ENCODE measurements at regions not wholly inside any gene's neighbourhood (a gene's known extent, or its start where the extent isn't known, plus 50 kb on each side); places are given as distances from the start of the nearest gene placed in this dataset.
"Not testable (repeated sequence)": the region's sequence is repeated elsewhere in the genome, so short reads cannot be mapped to it uniquely, and the experiment has no call there.

GRCh38 chr9:26516773-26517343 is 375.7 kb downstream of the CAAP1 start:
- H3K27me3 ChIP-seq (ENCODE audit: control insufficient read depth in 1 of 2, insufficient read depth in 2 of 2, low read length in 2 of 2): no peaks in the 10 kb centered on the region
- no peaks in the 10 kb centered on the region for H3K4me1 ChIP-seq (ENCODE audit: insufficient read depth, low read length)
- no peak overlapping the region for H3K9ac ChIP-seq (ENCODE audit: low read length)
- no peak overlapping the region for H3K4me3 ChIP-seq (ENCODE audit: low read depth in 1 of 2, low read length in 2 of 2)
- no peaks in the 10 kb centered on the region for H3K9me3 ChIP-seq (ENCODE audit: low read length)
- no peak overlapping the region for H3K27ac ChIP-seq (ENCODE audit: low read depth, low read length)
- no peaks in the 10 kb centered on the region for H3K36me3 ChIP-seq (ENCODE audit: insufficient read depth, low read length)

DNA sequence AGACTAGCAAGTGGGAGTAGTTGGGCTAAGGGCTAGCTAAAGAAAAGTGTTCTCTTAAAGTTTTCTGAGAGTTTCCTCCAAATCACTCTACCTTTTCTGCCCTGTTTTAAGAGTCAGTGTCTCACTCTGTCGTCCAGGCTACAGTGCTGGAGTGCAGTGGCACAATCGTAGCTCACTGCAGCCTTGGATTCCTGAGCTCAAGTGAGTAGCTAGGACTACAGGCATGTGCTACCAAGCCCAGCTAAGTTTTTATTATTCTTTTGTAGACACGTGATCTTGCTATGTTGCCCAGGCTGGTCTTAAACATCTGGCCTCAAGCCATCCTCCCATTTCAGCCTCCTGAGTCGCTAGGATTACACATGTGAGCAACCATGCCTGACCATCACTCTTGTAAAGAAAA is 378.9 kb downstream of the CAAP1 start:
- Histone ChIP-seq H3K4me3 (ENCODE audit: low read depth in 1 of 2, low read length in 2 of 2) (no peak overlapping the region), H3K27ac (ENCODE audit: low read depth, low read length) (no peak overlapping the region), H3K27me3 (ENCODE audit: control insufficient read depth in 1 of 2, insufficient read depth in 2 of 2, low read length in 2 of 2) (no peaks in the 10 kb centered on the region), H3K9me3 (ENCODE audit: low read length) (no peaks in the 10 kb centered on the region), H3K36me3 (ENCODE audit: insufficient read depth, low read length) (no peaks in the 10 kb centered on the region), H3K4me1 (ENCODE audit: insufficient read depth, low read length) (no peaks in the 10 kb centered on the region), H3K9ac (ENCODE audit: low read length) (no peak overlapping the region)

DNA sequence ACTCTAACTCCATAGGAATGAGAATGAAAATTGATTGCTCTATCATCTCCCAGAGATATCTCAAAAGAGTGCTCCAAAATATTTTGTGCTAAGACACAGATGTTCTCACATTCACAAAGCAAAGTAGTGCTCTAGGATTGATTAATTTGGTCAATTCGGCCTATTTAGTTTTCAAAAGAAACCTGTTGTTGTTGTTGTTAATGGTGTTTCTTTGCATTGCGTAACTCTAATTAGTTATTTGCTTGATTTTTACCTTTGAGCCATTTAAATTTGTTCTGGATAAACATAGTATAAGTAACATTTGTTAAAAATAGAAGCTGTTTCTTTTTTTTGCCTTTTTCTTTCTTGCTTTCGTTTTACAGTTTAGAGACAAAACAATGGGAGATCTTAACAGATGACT is 382.5 kb downstream of the CAAP1 start:
- Histone ChIP-seq H3K27me3 (ENCODE audit: control insufficient read depth in 1 of 2, insufficient read depth in 2 of 2, low read length in 2 of 2) (no peaks in the 10 kb centered on the region), H3K4me1 (ENCODE audit: insufficient read depth, low read length) (no peaks in the 10 kb centered on the region), H3K9ac (ENCODE audit: low read length) (no peak overlapping the region), H3K4me3 (ENCODE audit: low read depth in 1 of 2, low read length in 2 of 2) (no peak overlapping the region), H3K9me3 (ENCODE audit: low read length) (no peaks in the 10 kb centered on the region), H3K27ac (ENCODE audit: low read depth, low read length) (no peak overlapping the region), H3K36me3 (ENCODE audit: insufficient read depth, low read length) (no peaks in the 10 kb centered on the region)

- Histone ChIP-seq H3K4me1 (ENCODE audit: insufficient read depth, low read length) (no peaks in the 10 kb centered on the region), H3K4me3 (ENCODE audit: low read depth in 1 of 2, low read length in 2 of 2) (no peak overlapping the region), H3K36me3 (ENCODE audit: insufficient read depth, low read length) (no peaks in the 10 kb centered on the region), H3K9ac (ENCODE audit: low read length) (no peak overlapping the region), H3K27ac (ENCODE audit: low read depth, low read length) (no peak overlapping the region), H3K27me3 (ENCODE audit: control insufficient read depth in 1 of 2, insufficient read depth in 2 of 2, low read length in 2 of 2) (no peaks in the 10 kb centered on the region), H3K9me3 (ENCODE audit: low read length) (no peaks in the 10 kb centered on the region)
Observed at GRCh38 chr9:26508897-26509296, 383.7 kb downstream of the CAAP1 start.

GRCh38 chr9:26504057-26504456 is 388.5 kb downstream of the CAAP1 start:
- no peak overlapping the region for H3K27ac ChIP-seq (ENCODE audit: low read depth, low read length)
- no peaks in the 10 kb centered on the region for H3K9me3 ChIP-seq (ENCODE audit: low read length)
- no peaks in the 10 kb centered on the region for H3K36me3 ChIP-seq (ENCODE audit: insufficient read depth, low read length)
- H3K9ac ChIP-seq (ENCODE audit: low read length): no peak overlapping the region
- H3K4me1 ChIP-seq (ENCODE audit: insufficient read depth, low read length): no peaks in the 10 kb centered on the region
- H3K27me3 ChIP-seq (ENCODE audit: control insufficient read depth in 1 of 2, insufficient read depth in 2 of 2, low read length in 2 of 2): no peaks in the 10 kb centered on the region
- H3K4me3 ChIP-seq (ENCODE audit: low read depth in 1 of 2, low read length in 2 of 2): no peak overlapping the region

DNA sequence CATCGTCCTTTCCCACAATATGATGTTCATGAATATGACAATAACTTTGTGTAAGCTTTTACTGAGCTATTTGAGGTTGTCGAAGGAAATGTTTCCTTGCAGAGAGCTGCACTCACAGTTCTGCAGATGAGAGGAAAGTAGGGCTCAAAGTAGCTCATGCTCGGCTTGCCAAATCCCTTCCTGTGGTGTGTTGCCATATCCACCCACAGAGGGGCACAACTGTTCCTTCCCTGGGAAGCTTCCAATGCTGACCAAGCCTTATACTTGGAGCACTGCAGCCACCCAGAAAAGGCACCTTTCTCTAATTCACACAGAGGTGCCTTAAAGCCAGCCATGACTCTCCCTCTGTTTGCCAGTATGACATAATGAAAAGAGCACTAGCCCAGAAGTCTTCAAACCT is 390.3 kb downstream of the CAAP1 start:
- no peak overlapping the region for H3K27ac ChIP-seq (ENCODE audit: low read depth, low read length)

DNA sequence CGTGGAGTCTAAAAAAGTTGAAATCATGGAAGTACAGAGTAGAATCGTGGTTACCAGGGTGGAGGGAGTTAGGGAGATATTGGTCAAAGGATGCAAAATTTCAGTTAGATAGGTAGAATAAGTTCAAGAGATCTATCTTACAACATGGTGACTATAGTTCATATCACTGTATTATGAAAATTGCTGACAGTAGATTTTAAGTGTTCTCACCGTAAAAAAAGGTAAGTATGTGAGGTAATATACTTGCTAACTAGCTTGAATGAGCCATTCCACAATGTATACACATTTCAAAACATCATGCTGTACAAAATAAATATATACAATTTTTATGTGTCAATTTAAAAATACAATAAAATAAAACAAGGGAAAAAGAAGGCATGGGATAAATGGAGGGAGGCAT is 392.1 kb downstream of the CAAP1 start:
- Histone ChIP-seq H3K9me3 (ENCODE audit: low read length) (no peaks in the 10 kb centered on the region), H3K36me3 (ENCODE audit: insufficient read depth, low read length) (no peaks in the 10 kb centered on the region), H3K27me3 (ENCODE audit: control insufficient read depth in 1 of 2, insufficient read depth in 2 of 2, low read length in 2 of 2) (no peaks in the 10 kb centered on the region), H3K4me3 (ENCODE audit: low read depth in 1 of 2, low read length in 2 of 2) (no peak overlapping the region), H3K9ac (ENCODE audit: low read length) (no peak overlapping the region), H3K4me1 (ENCODE audit: insufficient read depth, low read length) (no peaks in the 10 kb centered on the region), H3K27ac (ENCODE audit: low read depth, low read length) (no peak overlapping the region)

More for the DNA sequence above, 390.3 kb downstream of the CAAP1 start:
- Histone ChIP-seq H3K27me3 (ENCODE audit: control insufficient read depth in 1 of 2, insufficient read depth in 2 of 2, low read length in 2 of 2) (no peaks in the 10 kb centered on the region), H3K4me1 (ENCODE audit: insufficient read depth, low read length) (no peaks in the 10 kb centered on the region), H3K36me3 (ENCODE audit: insufficient read depth, low read length) (no peaks in the 10 kb centered on the region), H3K9me3 (ENCODE audit: low read length) (no peaks in the 10 kb centered on the region), H3K9ac (ENCODE audit: low read length) (no peak overlapping the region), H3K4me3 (ENCODE audit: low read depth in 1 of 2, low read length in 2 of 2) (no peak overlapping the region)

DNA sequence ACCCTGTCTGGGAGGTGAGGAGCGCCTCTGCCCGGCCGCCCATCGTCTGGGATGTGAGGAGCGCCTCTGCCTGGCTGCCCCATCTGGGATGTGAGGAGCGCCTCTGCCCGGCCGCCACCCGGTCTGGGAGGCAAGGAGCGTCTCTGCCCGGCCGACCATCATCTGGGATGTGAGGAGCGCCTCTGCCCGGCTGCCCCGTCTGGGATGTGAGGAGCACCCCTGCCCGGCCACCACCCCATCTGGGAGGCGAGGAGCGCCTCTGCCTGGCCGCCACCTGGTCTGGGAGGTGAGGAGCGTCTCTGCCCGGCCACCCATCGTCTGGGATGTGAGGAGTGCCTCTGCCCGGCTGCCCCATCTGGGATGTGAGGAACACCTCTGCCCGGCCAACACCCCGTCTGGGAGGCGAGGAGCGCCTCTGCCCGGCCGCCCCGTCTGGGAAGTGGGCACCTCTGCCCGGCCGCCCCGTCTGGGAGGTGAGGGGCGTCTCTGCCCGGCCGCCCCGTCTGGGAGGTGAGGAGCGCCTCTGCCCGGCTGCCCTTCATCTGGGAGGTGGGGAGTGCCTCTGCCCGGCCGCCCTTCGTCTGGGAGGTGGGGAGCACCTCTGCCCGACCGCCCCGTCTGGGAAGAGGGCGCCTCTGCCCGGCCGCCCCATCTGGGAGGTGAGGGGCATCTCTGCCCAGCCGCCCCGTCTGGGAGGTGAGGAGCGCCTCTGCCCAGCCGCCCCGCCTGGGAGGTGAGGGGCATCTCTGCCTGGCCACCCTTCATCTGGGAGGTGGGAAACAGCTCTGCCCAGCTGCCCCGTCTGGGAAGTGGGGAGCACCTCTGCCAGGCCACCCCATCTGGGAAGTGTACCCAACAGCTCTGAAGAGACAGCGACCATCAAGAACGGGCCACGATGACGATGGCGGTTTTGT is 399.7 kb downstream of the CAAP1 start:
- H3K4me3 ChIP-seq (ENCODE audit: low read depth in 1 of 2, low read length in 2 of 2); H3K27me3 ChIP-seq (ENCODE audit: control insufficient read depth in 1 of 2, insufficient read depth in 2 of 2, low read length in 2 of 2): not testable (repeated sequence)

DNA sequence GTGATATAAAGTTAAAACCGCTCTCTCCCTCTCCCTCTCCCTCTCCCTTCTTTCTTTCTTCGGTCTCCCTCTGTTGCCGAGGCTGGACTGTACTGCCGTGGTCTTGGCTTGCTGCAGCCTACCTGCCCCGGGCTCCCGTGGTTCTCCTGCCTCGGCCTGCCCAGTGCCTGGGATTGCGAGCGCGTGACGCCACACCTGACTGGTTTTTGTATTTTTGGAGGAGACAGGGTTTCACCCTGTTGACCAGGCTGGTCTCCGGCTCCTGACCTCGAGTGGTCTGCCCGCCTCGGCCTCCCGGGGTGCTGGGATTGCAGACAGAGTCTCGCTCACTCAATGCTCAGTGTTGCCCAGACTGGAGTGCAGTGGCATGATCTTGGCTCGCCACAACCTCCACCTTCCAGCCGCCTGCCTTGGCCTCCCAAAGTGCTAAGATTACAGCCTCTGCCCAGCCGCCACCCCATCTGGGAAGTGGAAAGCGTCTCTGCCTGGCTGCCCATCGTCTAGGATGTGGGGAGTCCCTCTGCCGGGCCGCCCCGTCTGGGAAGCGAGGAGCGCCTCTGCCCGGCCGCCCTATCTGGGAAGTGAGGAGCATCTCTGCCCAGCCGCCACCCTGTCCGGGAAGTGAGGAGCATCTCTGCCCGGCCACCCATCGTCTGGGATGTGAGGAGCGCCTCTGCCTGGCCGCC is 400.5 kb downstream of the CAAP1 start:
- not testable (repeated sequence) for H3K27ac ChIP-seq (ENCODE audit: low read depth, low read length); H3K9ac ChIP-seq (ENCODE audit: low read length); H3K36me3 ChIP-seq (ENCODE audit: insufficient read depth, low read length); H3K9me3 ChIP-seq (ENCODE audit: low read length); H3K4me3 ChIP-seq (ENCODE audit: low read depth in 1 of 2, low read length in 2 of 2); H3K27me3 ChIP-seq (ENCODE audit: control insufficient read depth in 1 of 2, insufficient read depth in 2 of 2, low read length in 2 of 2); H3K4me1 ChIP-seq (ENCODE audit: insufficient read depth, low read length)

More for the DNA sequence above, 399.7 kb downstream of the CAAP1 start:
- H3K36me3 ChIP-seq (ENCODE audit: insufficient read depth, low read length); H3K4me1 ChIP-seq (ENCODE audit: insufficient read depth, low read length); H3K9ac ChIP-seq (ENCODE audit: low read length); H3K27ac ChIP-seq (ENCODE audit: low read depth, low read length); H3K9me3 ChIP-seq (ENCODE audit: low read length): not testable (repeated sequence)

DNA sequence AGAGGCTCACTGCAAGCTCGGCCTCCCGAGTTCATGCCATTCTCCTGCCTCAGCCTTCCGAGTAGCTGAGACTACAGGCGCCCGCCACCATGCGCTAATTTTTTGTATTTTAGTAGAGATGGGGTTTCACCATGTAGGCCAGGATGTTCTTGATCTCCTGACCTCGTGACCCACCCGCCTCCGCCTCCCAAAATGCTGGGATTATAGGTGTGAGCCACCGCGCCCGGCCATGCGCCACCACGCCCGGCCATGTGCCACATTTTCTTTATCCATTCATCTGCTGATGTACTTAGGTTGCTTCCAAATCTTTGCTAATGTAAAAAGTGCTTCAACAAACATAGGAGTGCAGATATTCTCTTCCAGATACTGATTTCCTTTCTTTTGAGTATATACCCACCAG is 408.6 kb downstream of the CAAP1 start:
- no peaks in the 10 kb centered on the region for H3K36me3 ChIP-seq (ENCODE audit: insufficient read depth, low read length)
- no peaks in the 10 kb centered on the region for H3K4me1 ChIP-seq (ENCODE audit: insufficient read depth, low read length)
- H3K4me3 ChIP-seq (ENCODE audit: low read depth in 1 of 2, low read length in 2 of 2): no peak overlapping the region
- H3K27ac ChIP-seq (ENCODE audit: low read depth, low read length): no peak overlapping the region
- H3K9ac ChIP-seq (ENCODE audit: low read length): no peak overlapping the region
- no peaks in the 10 kb centered on the region for H3K9me3 ChIP-seq (ENCODE audit: low read length)
- H3K27me3 ChIP-seq (ENCODE audit: control insufficient read depth in 1 of 2, insufficient read depth in 2 of 2, low read length in 2 of 2): no peaks in the 10 kb centered on the region

- Histone ChIP-seq H3K9ac (ENCODE audit: low read length) (no peak overlapping the region), H3K9me3 (ENCODE audit: low read length) (no peaks in the 10 kb centered on the region), H3K27me3 (ENCODE audit: control insufficient read depth in 1 of 2, insufficient read depth in 2 of 2, low read length in 2 of 2) (no peaks in the 10 kb centered on the region), H3K36me3 (ENCODE audit: insufficient read depth, low read length) (no peaks in the 10 kb centered on the region), H3K27ac (ENCODE audit: low read depth, low read length) (no peak overlapping the region), H3K4me3 (ENCODE audit: low read depth in 1 of 2, low read length in 2 of 2) (no peak overlapping the region), H3K4me1 (ENCODE audit: insufficient read depth, low read length) (no peaks in the 10 kb centered on the region)
Observed at GRCh38 chr9:26477963-26478362, 414.6 kb downstream of the CAAP1 start.
